SKM-1 treated with dmso at 0.1 percent for 144 hours (cell line): ENCODE measurements at regions not wholly inside any gene's neighbourhood (a gene's known extent, or its start where the extent isn't known, plus 50 kb on each side); places are given as distances from the start of the nearest gene placed in this dataset.
"Not testable (repeated sequence)": the region's sequence is repeated elsewhere in the genome, so short reads cannot be mapped to it uniquely, and the experiment has no call there.

Experiments used
- DNase-seq: peaks from one replicate; lab custom pipeline; 2025; ENCODE audit not compliant: unreplicated experiment; lab: John Stamatoyannopoulos, UW

DNA sequence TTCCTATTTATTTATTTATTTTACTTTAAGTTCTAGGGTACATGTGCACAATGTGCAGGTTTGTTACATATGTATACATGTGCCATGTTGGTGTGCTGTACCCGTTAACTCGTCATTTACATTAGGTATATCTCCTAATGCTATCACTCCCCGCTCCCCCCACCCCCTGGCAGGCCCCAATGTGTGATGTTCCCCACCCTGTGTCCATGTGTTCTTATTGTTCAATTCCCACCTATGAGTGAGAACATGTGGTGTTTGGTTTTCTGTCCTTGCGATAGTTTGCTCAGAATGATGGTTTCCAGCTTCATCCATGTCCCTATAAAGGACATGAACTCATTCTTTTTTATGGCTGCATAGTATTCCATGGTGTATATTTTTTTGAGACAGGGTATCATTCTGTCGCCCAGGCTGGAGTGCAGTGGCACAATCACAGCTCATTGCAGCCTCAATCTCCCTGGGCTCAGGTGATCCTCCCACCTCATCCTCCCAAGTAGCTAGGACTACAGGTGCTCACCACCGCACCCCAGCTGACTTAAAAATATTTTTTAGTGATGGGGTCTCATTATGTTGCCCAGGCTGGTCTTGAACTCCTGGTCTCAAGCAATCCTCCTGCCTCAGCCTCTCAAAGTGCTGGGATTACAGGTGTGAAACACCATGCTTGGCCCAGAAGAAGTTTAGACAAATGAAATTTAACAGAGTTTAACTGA is 140.6 kb downstream of the NPIPB5 start:
- DNase-seq: not testable (repeated sequence)

- no peak for DNase-seq
Observed at GRCh38 chr16:22652463-22652845, 141.8 kb downstream of the NPIPB5 start.

GRCh38 chr16:22653876-22654275 is 143.2 kb downstream of the NPIPB5 start:
- DNase-seq: no peak

GRCh38 chr16:22656573-22656972 is 145.9 kb downstream of the NPIPB5 start:
- not testable (repeated sequence) for DNase-seq

- DNase-seq: no peak
Observed at GRCh38 chr16:22659933-22660332, 149.2 kb downstream of the NPIPB5 start.

GRCh38 chr16:22660441-22661160 is 149.9 kb downstream of the NPIPB5 start:
- no peak for DNase-seq

- no peak for DNase-seq
Observed at GRCh38 chr16:22661161-22661647, 150.5 kb downstream of the NPIPB5 start.

GRCh38 chr16:22662958-22663357 is 151.0 kb upstream of the HS3ST2 start:
- not testable (repeated sequence) for DNase-seq

DNA sequence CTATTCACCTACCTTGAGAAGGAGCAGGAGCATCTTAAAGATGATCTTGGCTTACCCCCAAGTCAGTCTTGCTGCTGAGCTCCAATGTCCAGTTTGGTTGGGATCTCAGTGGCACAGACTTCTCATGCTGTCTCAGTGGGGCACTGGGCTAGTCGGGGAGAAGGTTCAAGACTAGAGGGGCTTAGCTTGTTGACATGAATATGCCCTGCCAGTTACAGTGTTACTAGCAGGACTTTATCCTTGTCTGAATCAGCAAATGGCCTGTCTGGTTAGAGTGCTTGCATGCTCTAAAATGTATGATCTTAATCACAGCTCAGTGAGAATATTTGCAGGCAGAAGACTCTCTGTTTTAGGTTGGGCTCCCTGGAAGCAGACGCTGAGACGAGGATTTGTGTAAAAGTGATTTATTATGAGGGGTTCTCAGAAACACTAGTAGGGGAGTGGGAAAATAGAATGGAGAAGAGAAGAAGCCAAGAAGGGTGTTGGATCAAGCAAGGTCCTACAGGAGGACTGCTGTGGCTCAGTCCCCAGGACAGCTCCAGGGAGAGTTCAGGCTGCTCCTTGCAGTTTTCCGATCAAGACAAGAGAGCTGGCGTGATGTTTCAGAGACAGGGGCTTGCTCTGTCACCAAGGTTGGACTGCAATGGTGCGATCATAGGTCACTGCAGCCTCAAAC is 150.4 kb upstream of the HS3ST2 start:
- DNase-seq: no peak

- no peak for DNase-seq
Observed at GRCh38 chr16:22664132-22664531, 149.8 kb upstream of the HS3ST2 start.

GRCh38 chr16:22664561-22664997 is 149.4 kb upstream of the HS3ST2 start:
- DNase-seq: no peak

- no peak for DNase-seq
Observed at GRCh38 chr16:22665048-22665797, 148.7 kb upstream of the HS3ST2 start.

- no peak for DNase-seq
Observed at GRCh38 chr16:22665803-22666202, 148.2 kb upstream of the HS3ST2 start.

- no peak for DNase-seq
Observed at GRCh38 chr16:22668318-22668717, 145.6 kb upstream of the HS3ST2 start.

DNA sequence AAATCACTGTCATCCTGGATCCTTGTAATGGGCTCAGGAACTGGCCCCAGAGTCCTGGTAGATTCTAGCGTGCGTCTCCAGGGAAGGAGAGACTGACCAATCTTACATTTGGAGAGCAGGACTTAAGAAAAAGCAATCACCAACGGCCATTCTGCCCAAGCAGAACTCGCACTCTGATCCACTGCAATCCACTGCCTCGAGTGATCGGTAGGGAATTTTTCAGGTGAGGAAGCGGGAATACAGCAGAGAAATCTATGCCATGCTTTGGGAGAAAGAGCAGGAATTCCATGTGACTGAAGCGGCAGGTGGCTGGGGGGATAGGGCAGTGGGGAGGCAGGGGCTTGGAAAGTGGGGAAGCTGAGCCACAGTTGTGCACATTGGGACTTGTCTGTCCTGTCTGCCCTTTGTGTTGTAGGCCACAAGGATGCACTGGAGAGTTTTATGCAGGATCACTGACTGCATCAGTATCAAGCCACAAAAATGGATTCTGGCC is 143.9 kb upstream of the HS3ST2 start:
- DNase-seq: no peak

DNA sequence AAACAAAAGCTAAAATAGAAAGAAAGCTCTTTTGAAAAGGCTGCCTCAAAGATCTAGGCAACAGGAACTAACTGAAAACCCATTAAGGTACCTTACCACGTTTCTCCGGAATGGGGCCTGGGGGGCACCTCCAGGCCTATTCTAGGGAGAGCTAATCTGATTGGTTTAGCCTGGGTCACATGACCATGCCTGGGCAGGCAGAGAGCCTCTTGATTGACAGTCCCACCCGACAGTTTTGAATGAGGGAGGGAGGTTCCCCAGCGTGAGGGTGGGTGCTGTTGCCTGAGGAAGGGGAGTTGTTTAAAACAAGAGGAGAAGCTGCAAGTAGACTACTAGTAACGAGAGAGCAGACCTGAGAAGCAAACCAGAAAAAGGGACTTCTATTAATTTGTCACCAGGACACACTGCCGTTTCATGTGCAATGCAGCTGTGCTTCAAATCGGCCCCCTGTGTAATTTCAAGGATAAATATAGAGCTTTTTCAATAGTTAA is 143.4 kb upstream of the HS3ST2 start:
- no peak for DNase-seq

DNA sequence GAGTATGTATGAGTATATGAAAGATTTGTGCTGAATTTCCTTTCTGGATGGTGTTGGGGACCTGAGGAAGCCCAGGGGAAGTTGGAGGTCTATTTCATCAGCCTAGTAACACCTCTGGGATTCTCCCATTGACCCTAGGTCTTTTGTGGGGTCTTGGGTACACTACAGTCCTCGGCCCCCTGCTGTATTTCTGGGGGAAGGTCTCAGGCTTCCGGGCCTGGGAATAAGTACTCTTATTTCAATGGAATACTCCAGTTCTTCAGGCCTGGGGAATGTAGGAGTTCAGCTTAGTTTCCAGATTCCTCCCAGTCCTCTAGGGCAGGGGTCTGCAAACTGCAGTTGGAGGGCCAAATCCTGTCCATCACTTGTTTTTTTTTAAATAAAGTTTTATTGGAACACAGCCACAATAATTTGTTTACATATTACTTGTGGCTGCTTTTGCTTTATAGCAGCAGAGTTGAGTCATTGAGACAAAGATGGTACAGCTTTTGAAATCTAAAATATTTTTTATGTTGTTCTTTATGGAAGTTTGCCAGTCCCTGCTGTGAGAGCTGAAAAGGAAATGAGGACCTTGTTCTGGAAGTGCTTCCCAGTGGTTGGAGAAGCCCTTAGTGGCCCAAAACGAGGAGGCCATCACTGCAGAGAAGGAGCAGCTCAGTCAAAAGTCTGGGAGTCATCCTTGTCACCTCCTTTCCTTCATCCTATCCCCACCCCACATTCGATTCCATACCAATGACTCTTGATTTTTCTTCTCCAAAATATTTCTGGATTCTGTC is 142.5 kb upstream of the HS3ST2 start:
- no peak for DNase-seq

DNA sequence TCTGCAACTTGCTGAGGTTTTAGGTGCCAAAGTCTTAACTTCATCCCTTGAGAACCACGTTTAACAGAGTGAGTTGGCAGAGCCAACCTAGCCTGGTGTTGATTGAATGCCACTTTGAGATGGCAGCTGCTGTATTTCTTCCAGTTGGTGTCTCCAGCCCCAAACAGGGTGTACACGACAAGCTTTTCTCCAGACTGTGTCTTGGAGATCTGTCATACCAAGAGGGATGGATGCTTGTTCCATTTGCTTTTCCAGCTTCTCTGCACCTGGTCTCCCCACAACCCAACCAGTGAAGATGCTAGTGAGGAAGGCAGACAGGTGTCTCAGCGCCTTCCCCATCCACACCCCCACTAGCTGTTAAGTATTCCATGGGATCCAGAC is 141.1 kb upstream of the HS3ST2 start:
- no peak for DNase-seq

- DNase-seq: no peak
Observed at GRCh38 chr16:22673421-22673831, 140.5 kb upstream of the HS3ST2 start.

DNA sequence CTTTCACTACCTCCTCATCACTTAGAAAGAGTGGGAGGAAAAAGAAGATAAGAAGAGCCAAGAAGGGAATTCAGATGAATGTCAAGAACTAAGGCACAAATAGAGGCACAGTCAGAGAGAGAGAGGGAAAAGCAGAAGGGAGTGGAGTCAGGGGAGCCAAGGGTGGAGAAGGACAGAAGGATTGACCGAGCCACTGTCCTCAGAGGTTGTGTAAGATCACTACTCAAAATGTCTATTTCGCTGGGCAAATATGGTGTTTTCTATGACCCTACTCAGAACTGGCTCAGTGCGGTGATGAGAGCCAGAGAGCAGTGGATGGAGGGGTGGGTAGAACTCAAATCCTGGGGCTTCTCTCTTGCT is 139.2 kb upstream of the HS3ST2 start:
- no peak for DNase-seq
